MM.1S (cell line): ENCODE measurements at regions not wholly inside any gene's neighbourhood (a gene's known extent, or its start where the extent isn't known, plus 50 kb on each side); places are given as distances from the start of the nearest gene placed in this dataset.

Experiments used
- DNase-seq: peaks from one replicate; pipeline ENCODE4 v3.0.0-alpha.2; 2015
- H2AFZ ChIP-seq: fragments of 300-600 bp; sonication (generic); 2 replicates; pipeline ENCODE4 v1.6.0; 2016; ENCODE audit warnings: antibody characterized with exemption, low read length
- H3F3A ChIP-seq: fragments of 300-600 bp; sonication (generic); 2 replicates; pipeline ENCODE4 v1.6.1; 2016; ENCODE audit warnings: mild to moderate bottlenecking, antibody characterized with exemption, low read length, moderate library complexity, mixed read lengths; ENCODE audit not compliant: insufficient read depth
- H3K27ac ChIP-seq: fragments of 300-600 bp; sonication (generic); 2 replicates; pipeline ENCODE4 v1.5.1; 2016; ENCODE audit warnings: mild to moderate bottlenecking, low read length
- H3K27me3 ChIP-seq: fragments of 300-600 bp; sonication (generic); replicated peaks from 2 replicates; pipeline ENCODE4 v1.6.0; 2016; ENCODE audit warnings: low read length; ENCODE audit not compliant: insufficient read depth
- H3K36me3 ChIP-seq: fragments of 300-600 bp; sonication (generic); replicated peaks from 2 replicates; pipeline ENCODE4 v1.6.1; 2016; ENCODE audit warnings: mild to moderate bottlenecking, low read length, mixed read lengths; ENCODE audit not compliant: insufficient read depth
- H3K4me1 ChIP-seq: fragments of 300-600 bp; sonication (generic); 2 replicates; pipeline ENCODE4 v1.6.1; 2016; ENCODE audit warnings: low read length, mixed read lengths
- H3K4me2 ChIP-seq: fragments of 300-600 bp; sonication (generic); 2 replicates; pipeline ENCODE4 v1.6.0; 2016; ENCODE audit warnings: low read depth, low read length
- H3K4me3 ChIP-seq: fragments of 300-600 bp; sonication (generic); 2 replicates; pipeline ENCODE4 v1.5.1; 2016; ENCODE audit warnings: low read length, mixed read lengths
- H3K79me2 ChIP-seq: fragments of 300-600 bp; sonication (generic); 2 replicates; pipeline ENCODE4 v1.6.1; 2016; ENCODE audit warnings: mixed run types, low read length, mixed read lengths
- H3K9ac ChIP-seq: fragments of 300-600 bp; sonication (generic); 2 replicates; pipeline ENCODE4 v1.6.1; 2016; ENCODE audit warnings: low read length, mixed read lengths
- H3K9me2 ChIP-seq: fragments of 300-600 bp; sonication (generic); replicated peaks from 2 replicates; pipeline ENCODE4 v1.6.1; 2016; ENCODE audit warnings: mild to moderate bottlenecking, low read length, mixed read lengths; ENCODE audit not compliant: insufficient read depth
- H3K9me3 ChIP-seq: fragments of 300-600 bp; sonication (generic); replicated peaks from 2 replicates; pipeline ENCODE4 v1.6.1; 2016; ENCODE audit warnings: mild to moderate bottlenecking, low read length, mixed read lengths; ENCODE audit not compliant: insufficient read depth
- H4K20me1 ChIP-seq: fragments of 300-600 bp; sonication (generic); 2 replicates; pipeline ENCODE4 v1.6.1; 2016; ENCODE audit warnings: mild to moderate bottlenecking, low read length, moderate library complexity, mixed read lengths; ENCODE audit not compliant: insufficient read depth
- EZH2 ChIP-seq: fragments of 300-600 bp; sonication (generic); optimal IDR thresholded peaks from 2 replicates; pipeline ENCODE3; 2017; ENCODE audit warnings: low read depth, mild to moderate bottlenecking, antibody characterized with exemption, low read length, mixed read lengths
- EZH2phosphoT487 ChIP-seq: fragments of 300-600 bp; sonication (generic); IDR thresholded peaks from 2 replicates; pipeline ENCODE4 v1.6.1; 2018; ENCODE audit warnings: antibody characterized with exemption, low read length
- TF ChIP-seq, protein P1 (sequence below): fragments of 300-600 bp; sonication (generic); IDR thresholded peaks from 2 replicates; pipeline ENCODE4 v1.5.1; 2016; ENCODE audit warnings: antibody characterized with exemption, low read length, mixed read lengths

DNA sequence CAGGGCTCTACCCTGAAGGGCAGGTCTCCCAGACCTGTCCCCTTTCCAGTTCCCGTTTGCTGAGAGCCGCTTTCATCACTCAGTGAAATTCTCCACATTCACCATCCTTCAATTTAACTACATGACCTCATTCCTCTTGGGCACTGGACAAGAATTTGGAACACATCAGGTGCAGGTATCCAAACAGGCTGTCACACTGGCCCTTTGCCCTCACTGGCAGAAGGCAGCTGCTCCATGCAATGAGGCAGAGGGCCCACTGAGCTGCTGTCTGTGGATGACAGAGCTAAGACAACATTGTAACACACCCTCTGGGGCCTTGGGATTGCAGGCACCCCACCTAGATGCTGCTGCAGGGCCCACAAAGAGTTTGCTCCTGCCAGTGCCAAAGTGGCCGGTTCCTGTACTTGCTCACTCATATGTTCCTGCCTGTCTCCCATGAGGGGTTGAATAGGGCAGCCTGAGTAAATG lies 55.1 kb downstream of the ACTL7B start:
- H3K4me2 ChIP-seq: no peak overlapping the region
- no peaks in the 10 kb centered on the region for H3K27me3 ChIP-seq
- no peaks in the 10 kb centered on the region for H3K79me2 ChIP-seq
- no peak overlapping the region for H2AFZ ChIP-seq
- no peaks in the 10 kb centered on the region for H4K20me1 ChIP-seq
- H3K36me3 ChIP-seq: no peaks in the 10 kb centered on the region
- H3F3A ChIP-seq: no peaks in the 10 kb centered on the region
- no peak overlapping the region for H3K4me3 ChIP-seq
- no peaks in the 10 kb centered on the region for H3K9me2 ChIP-seq
- H3K4me1 ChIP-seq: no peaks in the 10 kb centered on the region
- no peak overlapping the region for H3K27ac ChIP-seq
- TF ChIP-seq EZH2: no peak
- TF ChIP-seq, protein P1, sequence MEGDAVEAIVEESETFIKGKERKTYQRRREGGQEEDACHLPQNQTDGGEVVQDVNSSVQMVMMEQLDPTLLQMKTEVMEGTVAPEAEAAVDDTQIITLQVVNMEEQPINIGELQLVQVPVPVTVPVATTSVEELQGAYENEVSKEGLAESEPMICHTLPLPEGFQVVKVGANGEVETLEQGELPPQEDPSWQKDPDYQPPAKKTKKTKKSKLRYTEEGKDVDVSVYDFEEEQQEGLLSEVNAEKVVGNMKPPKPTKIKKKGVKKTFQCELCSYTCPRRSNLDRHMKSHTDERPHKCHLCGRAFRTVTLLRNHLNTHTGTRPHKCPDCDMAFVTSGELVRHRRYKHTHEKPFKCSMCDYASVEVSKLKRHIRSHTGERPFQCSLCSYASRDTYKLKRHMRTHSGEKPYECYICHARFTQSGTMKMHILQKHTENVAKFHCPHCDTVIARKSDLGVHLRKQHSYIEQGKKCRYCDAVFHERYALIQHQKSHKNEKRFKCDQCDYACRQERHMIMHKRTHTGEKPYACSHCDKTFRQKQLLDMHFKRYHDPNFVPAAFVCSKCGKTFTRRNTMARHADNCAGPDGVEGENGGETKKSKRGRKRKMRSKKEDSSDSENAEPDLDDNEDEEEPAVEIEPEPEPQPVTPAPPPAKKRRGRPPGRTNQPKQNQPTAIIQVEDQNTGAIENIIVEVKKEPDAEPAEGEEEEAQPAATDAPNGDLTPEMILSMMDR: no peak
- no peak for DNase-seq
- no peaks in the 10 kb centered on the region for H3K9me3 ChIP-seq
- H3K9ac ChIP-seq: no peak overlapping the region

DNA sequence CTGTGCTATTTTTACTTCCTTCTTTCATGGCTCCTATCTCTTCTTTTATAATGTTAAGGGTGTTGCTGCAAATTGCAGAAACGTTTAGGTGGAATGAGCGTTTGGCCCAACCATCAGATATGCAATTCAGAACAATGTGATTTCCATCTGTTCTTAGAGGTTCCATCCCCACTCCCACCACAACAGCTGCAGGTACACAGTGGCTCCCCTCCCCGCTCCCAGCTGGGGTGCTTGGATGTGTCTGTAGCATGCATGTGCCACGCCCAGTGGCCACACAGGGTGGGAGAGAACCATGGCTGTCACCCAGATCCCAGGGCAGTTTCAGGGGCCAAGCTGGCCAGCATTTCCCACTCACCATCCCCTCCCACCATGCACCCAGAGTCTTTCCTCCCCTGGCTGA lies 62.2 kb downstream of the ACTL7B start:
- Histone ChIP-seq H3K9ac (no peak overlapping the region), H3K9me3 (no peaks in the 10 kb centered on the region), H3K4me3 (no peak overlapping the region), H3K79me2 (no peaks in the 10 kb centered on the region), H3K27me3 (no peaks in the 10 kb centered on the region), H2AFZ (no peak overlapping the region), H3K9me2 (no peaks in the 10 kb centered on the region), H3F3A (no peaks in the 10 kb centered on the region), H3K4me1 (no peaks in the 10 kb centered on the region), H3K36me3 (no peaks in the 10 kb centered on the region), H4K20me1 (no peaks in the 10 kb centered on the region), H3K4me2 (no peak overlapping the region), H3K27ac (no peak overlapping the region)
- DNase-seq: no peak
- TF ChIP-seq EZH2 (no peak), EZH2phosphoT487 (no peak)
- TF ChIP-seq, protein P1: no peak

DNA sequence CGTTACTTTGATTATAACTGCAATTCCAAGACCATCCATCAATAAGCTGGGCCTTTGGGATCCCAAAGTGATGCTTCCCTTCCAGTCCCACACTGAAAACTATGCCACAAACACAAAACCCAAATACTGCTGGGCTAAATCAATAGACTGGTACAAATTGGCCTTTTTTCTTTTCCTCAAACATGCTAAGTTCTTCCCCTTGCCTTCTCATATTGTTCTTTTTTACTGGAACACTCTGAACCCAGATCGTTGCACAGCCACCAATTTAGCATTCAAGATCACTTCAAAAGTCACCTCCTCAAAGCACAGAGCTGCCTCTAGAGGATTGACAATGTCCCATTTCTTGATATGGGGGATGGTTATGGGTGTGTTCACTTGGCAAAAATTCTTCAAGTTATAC lies 66.0 kb downstream of the ACTL7B start:
- Histone ChIP-seq H3K4me3 (no peak overlapping the region), H3K4me2 (no peak overlapping the region), H3K9me2 (no peaks in the 10 kb centered on the region), H3K27ac (no peak overlapping the region), H3F3A (no peaks in the 10 kb centered on the region), H2AFZ (no peak overlapping the region), H4K20me1 (no peaks in the 10 kb centered on the region), H3K27me3 (no peaks in the 10 kb centered on the region), H3K9me3 (no peaks in the 10 kb centered on the region), H3K79me2 (no peaks in the 10 kb centered on the region), H3K36me3 (no peaks in the 10 kb centered on the region), H3K4me1 (no peaks in the 10 kb centered on the region), H3K9ac (no peak overlapping the region)
- no peak for DNase-seq
- TF ChIP-seq, protein P1: no peak
- no peak for TF ChIP-seq EZH2phosphoT487
- TF ChIP-seq EZH2: no peak
